Dendritic cell treated with granulocyte-macrophage colony-stimulating factor and Interleukin-4, amounts not matched to agents 40 ng/mL and 50 ng/mL, for 4 days (primary cell): ENCODE measurements at regions not wholly inside any gene's neighbourhood (a gene's known extent, or its start where the extent isn't known, plus 50 kb on each side); places are given as distances from the start of the nearest gene placed in this dataset.

Experiments
- H3K27ac Mint-ChIP-seq: one replicate; pipeline ENCODE4 v1.8.0; 2022; ENCODE audit warnings: mild to moderate bottlenecking, mixed read lengths
- H3K27me3 Mint-ChIP-seq: one replicate; pipeline ENCODE4 v1.8.0; 2022; ENCODE audit warnings: mild to moderate bottlenecking, mixed read lengths
- H3K36me3 Mint-ChIP-seq: one replicate; pipeline ENCODE4 v1.8.0; 2022; ENCODE audit warnings: low read depth, mixed read lengths
- H3K4me1 Mint-ChIP-seq: one replicate; pipeline ENCODE4 v1.8.0; 2022; ENCODE audit warnings: low read depth, mixed read lengths
- H3K4me3 Mint-ChIP-seq: one replicate; pipeline ENCODE4 v1.8.0; 2022; ENCODE audit warnings: mild to moderate bottlenecking, moderate library complexity, mixed read lengths
- H3K9me3 Mint-ChIP-seq: one replicate; pipeline ENCODE4 v1.8.0; 2022; ENCODE audit warnings: mixed read lengths
- intact Hi-C: fragments of 100-400 bp; cut with micrococcal nuclease; formaldehyde crosslinking; loops from one replicate; pipeline ENCODE4 v1.15.0; 2022

- Mint-ChIP-seq H3K4me3 (no peak overlapping the region), H3K36me3 (no peaks in the 10 kb centered on the region), H3K9me3 (no peaks in the 10 kb centered on the region), H3K4me1 (no peaks in the 10 kb centered on the region), H3K27ac (no peak overlapping the region), H3K27me3 (no peaks in the 10 kb centered on the region)
- intact Hi-C loops = no loop called here
Measured at GRCh38 chr13:76385586-76385985, 500.6 kb downstream of the KCTD12 start.

GRCh38 chr13:76383676-76384461, 502.3 kb downstream of the KCTD12 start:
- H3K27me3 Mint-ChIP-seq = no peaks in the 10 kb centered on the region
- intact Hi-C loops = no loop called here
- H3K9me3 Mint-ChIP-seq = no peaks in the 10 kb centered on the region
- no peak overlapping the region for H3K4me3 Mint-ChIP-seq
- H3K27ac Mint-ChIP-seq = no peak overlapping the region
- H3K4me1 Mint-ChIP-seq = peaks cover 6% of the 10 kb centered on the region
- no peaks in the 10 kb centered on the region for H3K36me3 Mint-ChIP-seq

- Mint-ChIP-seq H3K4me3 (no peak overlapping the region), H3K9me3 (no peaks in the 10 kb centered on the region), H3K4me1 (peaks cover 6% of the 10 kb centered on the region), H3K27ac (no peak overlapping the region), H3K27me3 (no peaks in the 10 kb centered on the region), H3K36me3 (no peaks in the 10 kb centered on the region)
- intact Hi-C loops = no loop called here
Measured at GRCh38 chr13:76380446-76381065, 505.6 kb downstream of the KCTD12 start.

- no peaks in the 10 kb centered on the region for H3K27me3 Mint-ChIP-seq
- intact Hi-C loops = no loop called here
- no peak overlapping the region for H3K4me3 Mint-ChIP-seq
- peaks cover 6% of the 10 kb centered on the region for H3K4me1 Mint-ChIP-seq
- H3K9me3 Mint-ChIP-seq = no peaks in the 10 kb centered on the region
- H3K27ac Mint-ChIP-seq = no peak overlapping the region
- no peaks in the 10 kb centered on the region for H3K36me3 Mint-ChIP-seq
Measured at GRCh38 chr13:76379341-76380105, 506.7 kb downstream of the KCTD12 start.

- no peaks in the 10 kb centered on the region for H3K9me3 Mint-ChIP-seq
- intact Hi-C loops = no loop called here
- no peaks in the 10 kb centered on the region for H3K36me3 Mint-ChIP-seq
- H3K27me3 Mint-ChIP-seq = no peaks in the 10 kb centered on the region
- no peak overlapping the region for H3K4me3 Mint-ChIP-seq
- peaks cover 6% of the 10 kb centered on the region for H3K4me1 Mint-ChIP-seq
- no peak overlapping the region for H3K27ac Mint-ChIP-seq
Measured at GRCh38 chr13:76378767-76379166, 507.4 kb downstream of the KCTD12 start.

- Mint-ChIP-seq H3K36me3 (no peaks in the 10 kb centered on the region), H3K4me3 (no peak overlapping the region), H3K27me3 (no peaks in the 10 kb centered on the region), H3K4me1 (no peaks in the 10 kb centered on the region), H3K9me3 (no peaks in the 10 kb centered on the region), H3K27ac (no peak overlapping the region)
- intact Hi-C loops = no loop called here
Measured at GRCh38 chr13:76363682-76364289, 522.4 kb downstream of the KCTD12 start.

GRCh38 chr13:76361868-76362267, 524.3 kb downstream of the KCTD12 start:
- H3K27ac Mint-ChIP-seq = no peak overlapping the region
- H3K27me3 Mint-ChIP-seq = no peaks in the 10 kb centered on the region
- intact Hi-C loops = no loop called here
- H3K4me3 Mint-ChIP-seq = no peak overlapping the region
- H3K9me3 Mint-ChIP-seq = no peaks in the 10 kb centered on the region
- H3K4me1 Mint-ChIP-seq = no peaks in the 10 kb centered on the region
- H3K36me3 Mint-ChIP-seq = no peaks in the 10 kb centered on the region

- Mint-ChIP-seq H3K27me3 (no peaks in the 10 kb centered on the region), H3K9me3 (no peaks in the 10 kb centered on the region), H3K36me3 (no peaks in the 10 kb centered on the region), H3K4me1 (no peaks in the 10 kb centered on the region), H3K4me3 (no peak overlapping the region), H3K27ac (no peak overlapping the region)
- intact Hi-C loops = no loop called here
Measured at GRCh38 chr13:76351541-76352229, 534.5 kb downstream of the KCTD12 start.

GRCh38 chr13:76350399-76350798, 535.8 kb downstream of the KCTD12 start:
- Mint-ChIP-seq H3K9me3 (peaks cover 2% of the 10 kb centered on the region), H3K4me3 (no peak overlapping the region), H3K4me1 (no peaks in the 10 kb centered on the region), H3K27ac (no peak overlapping the region), H3K27me3 (no peaks in the 10 kb centered on the region), H3K36me3 (no peaks in the 10 kb centered on the region)
- intact Hi-C loops = no loop called here

- Mint-ChIP-seq H3K36me3 (no peaks in the 10 kb centered on the region), H3K9me3 (peaks cover 9% of the 10 kb centered on the region), H3K4me3 (no peak overlapping the region), H3K27me3 (no peaks in the 10 kb centered on the region), H3K4me1 (no peaks in the 10 kb centered on the region), H3K27ac (no peak overlapping the region)
- intact Hi-C loops = no loop called here
Measured at GRCh38 chr13:76349700-76350099, 536.5 kb downstream of the KCTD12 start.

GRCh38 chr13:76339649-76340048, 546.6 kb downstream of the KCTD12 start:
- no peaks in the 10 kb centered on the region for H3K4me1 Mint-ChIP-seq
- no peak overlapping the region for H3K27ac Mint-ChIP-seq
- peaks cover under 1% of the 10 kb centered on the region for H3K9me3 Mint-ChIP-seq
- no peak overlapping the region for H3K4me3 Mint-ChIP-seq
- intact Hi-C loops = no loop called here
- no peaks in the 10 kb centered on the region for H3K36me3 Mint-ChIP-seq
- H3K27me3 Mint-ChIP-seq = no peaks in the 10 kb centered on the region

- H3K4me1 Mint-ChIP-seq = no peaks in the 10 kb centered on the region
- intact Hi-C loops = no loop called here
Measured at GRCh38 chr13:76338003-76338402, 548.2 kb downstream of the KCTD12 start.

GRCh38 chr13:76336889-76337844, 549.0 kb downstream of the KCTD12 start:
- Mint-ChIP-seq H3K4me1 (no peaks in the 10 kb centered on the region), H3K27ac (no peak overlapping the region), H3K9me3 (no peaks in the 10 kb centered on the region), H3K36me3 (no peaks in the 10 kb centered on the region), H3K27me3 (no peaks in the 10 kb centered on the region), H3K4me3 (no peak overlapping the region)
- intact Hi-C loops = no loop called here

More at GRCh38 chr13:76338003-76338402, 548.2 kb downstream of the KCTD12 start:
- Mint-ChIP-seq H3K36me3 (no peaks in the 10 kb centered on the region), H3K27me3 (no peaks in the 10 kb centered on the region), H3K27ac (no peak overlapping the region), H3K4me3 (no peak overlapping the region), H3K9me3 (no peaks in the 10 kb centered on the region)
